NCI-H2081 treated with DMSO at 0.1 percent for 48 hours (cell line): ENCODE measurements at regions not wholly inside any gene's neighbourhood (a gene's known extent, or its start where the extent isn't known, plus 50 kb on each side); places are given as distances from the start of the nearest gene placed in this dataset.
"Not testable (repeated sequence)": the region's sequence is repeated elsewhere in the genome, so short reads cannot be mapped to it uniquely, and the experiment has no call there.

Experiments
- DNase-seq: peaks from one replicate; lab custom pipeline; 2025; lab: John Stamatoyannopoulos, UW

GRCh38 chr15:38614621-38615020 lies 50.0 kb upstream of the RASGRP1 start:
- DNase-seq: no peak

DNA sequence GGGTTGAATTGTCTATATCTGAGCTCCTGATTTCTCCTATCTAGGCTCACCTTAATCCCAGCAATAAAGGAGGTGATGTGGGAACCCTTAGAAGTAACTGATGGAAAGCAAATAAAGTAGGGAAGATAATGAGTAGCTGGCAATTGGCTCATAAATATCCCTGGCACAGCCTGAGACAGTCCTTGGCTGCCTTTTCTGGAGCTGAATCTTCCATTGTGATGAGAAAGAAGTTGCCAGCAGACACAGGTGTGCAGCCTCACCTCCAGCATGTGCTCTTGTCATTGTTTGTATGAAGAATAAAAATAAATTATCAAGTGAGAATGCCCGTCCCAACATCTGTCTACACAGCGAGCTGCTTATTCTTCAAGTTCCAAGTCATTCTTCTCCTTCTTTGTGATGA lies 53.2 kb upstream of the RASGRP1 start:
- no peak for DNase-seq

DNA sequence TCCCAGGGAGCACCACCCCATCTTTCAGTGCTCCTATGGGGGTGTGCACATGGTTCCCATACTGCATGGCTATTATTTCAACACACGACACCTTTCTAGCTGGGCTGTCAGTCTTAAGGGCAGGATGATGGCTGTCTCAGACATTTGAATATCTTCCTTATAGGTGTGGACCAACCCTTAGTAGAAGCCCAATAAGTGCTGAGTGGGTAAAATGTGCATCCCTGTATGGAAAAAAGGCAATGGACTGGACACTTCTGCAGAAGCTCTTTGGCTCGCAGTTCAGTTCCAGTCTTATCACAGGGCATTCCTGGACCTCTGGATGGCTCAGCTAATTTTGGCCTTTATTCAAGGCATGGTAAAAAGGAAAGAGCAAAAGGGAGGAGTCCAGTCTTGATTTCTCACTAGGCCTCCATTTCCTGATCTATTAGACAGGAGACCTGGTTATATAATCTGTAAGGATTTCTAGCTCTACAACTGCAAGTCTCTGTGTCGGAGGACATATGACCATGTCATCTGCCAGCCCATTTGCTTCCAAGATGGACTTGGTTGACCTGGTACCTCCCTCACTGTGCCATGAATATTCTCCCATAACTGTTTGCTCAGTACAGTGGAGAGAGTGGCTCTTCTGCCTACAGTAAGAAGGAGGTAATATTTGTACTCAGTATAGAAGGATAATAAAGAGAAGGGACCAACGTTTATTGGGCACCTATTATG lies 53.8 kb upstream of the RASGRP1 start:
- DNase-seq: no peak

GRCh38 chr15:38620098-38620497 lies 55.5 kb upstream of the RASGRP1 start:
- no peak for DNase-seq

DNA sequence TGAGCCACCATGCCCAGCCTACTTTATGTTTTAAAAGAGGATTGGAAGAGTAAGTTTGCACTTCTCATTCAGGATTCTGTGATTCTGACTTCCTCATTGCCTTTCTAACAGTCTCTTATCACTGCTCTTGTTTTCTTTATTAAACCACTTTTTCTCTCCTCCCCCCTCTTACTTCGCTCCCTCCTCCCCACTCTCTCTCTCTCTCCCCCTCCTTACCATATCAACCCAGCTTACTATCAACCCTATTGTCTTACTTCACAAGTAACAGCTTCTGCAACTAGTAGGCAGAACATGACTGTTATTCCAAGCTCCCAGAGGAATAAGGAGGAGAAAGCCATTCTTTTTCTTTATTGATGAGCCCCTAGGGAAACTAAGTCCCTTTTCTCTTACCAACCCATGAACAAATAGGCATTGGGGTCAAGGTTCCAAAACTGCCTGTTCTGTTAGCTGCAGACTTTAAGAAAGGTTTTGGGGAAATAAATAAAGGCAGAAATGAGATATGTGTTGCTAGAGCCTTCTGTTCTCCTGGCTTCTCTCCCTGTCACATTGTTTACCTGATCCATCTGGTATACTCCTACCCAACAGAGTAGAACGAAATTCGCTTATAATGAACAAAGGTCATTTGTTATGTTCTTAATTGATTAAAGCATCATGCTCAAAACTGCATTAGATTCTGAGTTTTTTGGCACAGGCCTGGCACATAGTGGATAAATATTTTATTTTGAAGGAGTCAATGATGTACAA lies 56.4 kb upstream of the RASGRP1 start:
- no peak for DNase-seq

DNA sequence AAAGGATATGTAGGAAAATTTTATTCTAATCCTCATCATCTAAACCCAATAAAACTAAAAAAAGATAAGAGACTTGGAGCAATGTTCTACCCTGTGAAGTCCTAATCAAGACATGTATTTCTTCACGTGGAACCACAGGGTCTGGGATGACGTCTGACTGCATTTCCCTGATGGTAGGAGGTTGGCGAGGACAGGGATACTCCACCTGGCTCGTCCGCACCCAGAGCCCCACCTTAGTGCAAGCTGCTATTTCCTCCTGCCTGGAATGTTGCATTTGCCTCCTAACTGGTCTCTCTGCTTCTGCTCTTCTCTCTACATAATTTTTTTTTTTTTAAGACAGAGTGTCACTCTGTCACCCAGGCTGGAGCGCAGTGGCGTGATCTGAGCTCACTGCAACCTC lies 57.7 kb upstream of the RASGRP1 start:
- no peak for DNase-seq

DNA sequence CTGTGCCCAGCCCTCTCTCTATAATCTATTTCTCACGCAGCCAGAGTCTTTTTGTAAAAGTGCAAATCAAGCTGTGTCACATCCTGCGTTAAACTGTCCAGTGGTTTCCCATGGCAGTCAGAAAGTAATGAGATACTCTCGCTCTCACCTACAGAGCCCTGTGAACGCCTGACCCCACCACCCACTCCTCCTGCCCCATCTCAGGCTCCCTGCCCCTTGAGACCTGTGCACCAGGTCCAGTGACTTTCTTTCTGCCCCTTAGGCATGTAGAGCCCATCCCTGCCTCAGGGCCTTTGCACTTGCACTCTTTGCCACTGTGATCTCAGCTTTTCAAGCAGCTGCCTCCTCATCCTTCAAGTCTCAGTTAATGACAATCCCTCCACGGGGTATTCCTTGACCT lies 58.3 kb upstream of the RASGRP1 start:
- DNase-seq: no peak

DNA sequence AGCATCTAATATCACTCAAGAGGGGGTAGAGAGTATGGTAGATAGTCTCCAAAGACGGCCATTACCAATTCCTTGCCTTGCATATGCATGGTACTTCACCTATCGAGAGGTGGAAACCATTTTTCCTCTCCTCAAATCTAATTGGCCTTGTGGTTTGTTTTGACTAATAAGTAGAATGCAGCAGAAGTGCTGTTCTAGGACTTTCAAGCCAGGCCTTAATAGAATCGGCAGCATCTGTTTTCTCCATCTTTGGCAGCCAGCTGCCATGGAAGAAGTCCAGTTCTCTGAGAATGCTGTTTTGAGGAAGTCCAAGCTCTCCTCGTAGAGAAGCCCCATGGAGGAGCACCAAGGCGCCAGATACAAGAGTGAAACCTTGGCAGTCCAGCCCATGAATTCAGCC lies 59.1 kb upstream of the RASGRP1 start:
- DNase-seq: no peak

- no peak for DNase-seq
Measured at GRCh38 chr15:38624244-38625205, 59.9 kb upstream of the RASGRP1 start.

DNA sequence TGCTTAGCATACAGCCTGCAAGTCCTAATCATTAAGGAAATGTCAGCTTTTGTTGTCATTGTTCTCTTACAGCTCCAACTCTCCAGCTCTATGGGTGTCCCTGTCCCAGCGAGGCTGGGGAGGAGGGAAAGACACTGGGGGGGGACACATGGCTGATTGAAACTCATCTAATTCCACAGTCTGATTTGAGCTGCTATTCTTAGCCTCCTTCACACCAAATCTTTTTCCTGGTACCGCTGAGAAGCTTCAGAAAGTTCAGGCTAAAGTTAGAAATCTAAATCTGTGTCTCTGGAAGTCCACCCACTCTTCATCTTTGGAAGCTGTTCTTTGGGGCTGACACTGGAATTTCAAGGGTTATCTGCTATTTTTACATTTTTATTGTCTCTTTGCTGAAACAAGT lies 61.3 kb upstream of the RASGRP1 start:
- no peak for DNase-seq

GRCh38 chr15:38626443-38627050 lies 61.9 kb upstream of the RASGRP1 start:
- no peak for DNase-seq

- DNase-seq: no peak
Measured at GRCh38 chr15:38627689-38628277, 63.2 kb upstream of the RASGRP1 start.

- DNase-seq: no peak
Measured at GRCh38 chr15:38631119-38632075, 66.8 kb upstream of the RASGRP1 start.

DNA sequence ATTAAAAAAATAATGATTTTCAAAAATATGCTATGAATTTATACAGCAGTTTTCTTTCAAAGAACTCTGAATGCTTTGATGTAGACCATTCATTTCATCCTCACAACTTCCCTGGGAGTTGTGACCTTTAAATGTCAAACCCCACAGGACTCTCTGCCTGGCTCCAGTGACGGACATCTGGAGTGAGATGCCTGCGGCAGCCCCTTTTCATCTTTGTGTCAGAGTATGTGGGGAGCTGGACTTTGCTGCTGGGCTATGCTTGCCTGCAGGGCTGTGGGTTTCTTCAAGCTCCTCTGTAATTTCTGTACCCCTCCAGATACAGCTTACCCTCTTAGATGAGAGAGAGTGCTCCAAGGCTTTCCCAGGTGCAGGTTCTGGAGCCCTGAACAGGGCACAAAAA lies 70.6 kb upstream of the RASGRP1 start:
- DNase-seq: no peak

GRCh38 chr15:38636597-38636996 lies 72.0 kb upstream of the RASGRP1 start:
- no peak for DNase-seq

DNA sequence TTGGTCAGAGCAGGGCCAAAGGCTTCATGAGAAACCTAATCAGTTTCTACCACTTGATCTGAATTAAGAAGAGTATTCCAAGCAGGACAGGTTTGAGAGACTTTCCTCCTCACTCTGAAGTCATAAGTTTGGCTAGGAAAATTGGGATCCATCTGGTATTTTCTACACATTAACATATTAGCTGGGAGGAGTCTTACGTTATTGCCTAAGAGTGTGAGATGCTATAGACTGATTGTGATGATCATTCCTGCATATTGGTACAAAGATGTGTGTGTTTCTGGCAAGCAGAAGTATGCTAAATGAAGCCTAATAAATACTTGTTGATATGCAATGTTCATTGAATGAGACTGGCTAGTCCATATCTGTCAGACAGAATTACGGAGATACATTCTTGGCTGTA lies 73.5 kb upstream of the RASGRP1 start:
- DNase-seq: no peak

DNA sequence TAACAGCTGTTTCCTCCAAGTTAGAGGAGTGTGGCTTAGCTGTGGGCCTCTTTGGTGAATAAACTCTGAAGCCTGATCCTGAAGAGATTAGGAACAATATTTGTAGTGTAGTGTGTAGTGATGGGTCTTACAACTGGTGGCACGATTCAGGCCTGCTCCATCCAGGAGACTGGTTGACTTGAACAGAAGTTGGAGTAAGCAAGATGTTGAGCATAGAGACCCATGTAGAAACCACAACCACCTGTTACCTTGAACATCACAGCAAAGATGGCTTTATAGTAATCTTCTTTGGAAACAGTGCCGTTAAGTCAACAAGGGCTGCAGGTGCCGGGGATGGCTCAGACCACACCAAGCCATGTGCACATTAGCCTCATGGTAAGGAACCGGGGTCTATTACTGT lies 74.2 kb upstream of the RASGRP1 start:
- no peak for DNase-seq

GRCh38 chr15:38642689-38643270 lies 78.2 kb upstream of the RASGRP1 start:
- no peak for DNase-seq

DNA sequence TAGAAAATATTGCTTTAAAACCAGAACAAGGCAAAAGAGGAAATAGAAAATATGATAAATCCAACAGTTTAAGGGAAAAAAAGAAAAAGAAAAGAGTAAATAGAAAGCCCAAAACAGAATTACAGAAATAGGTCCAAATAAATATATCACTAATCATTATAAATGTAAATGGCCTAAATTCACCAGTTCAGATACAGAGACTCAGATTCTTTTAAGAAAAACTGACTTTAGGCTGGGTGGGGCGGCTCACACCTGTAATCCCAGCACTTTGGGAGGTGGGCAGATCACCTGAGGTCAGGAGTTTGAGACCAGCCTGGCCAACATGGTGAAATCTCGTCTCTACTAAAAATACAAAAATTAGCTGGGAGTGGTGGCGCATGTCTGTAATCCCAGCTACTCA lies 79.7 kb upstream of the RASGRP1 start:
- not testable (repeated sequence) for DNase-seq

GRCh38 chr15:38646716-38647115 lies 82.1 kb upstream of the RASGRP1 start:
- DNase-seq: no peak
